HEK293 (cell line): ENCODE measurements at regions not wholly inside any gene's neighbourhood (a gene's known extent, or its start where the extent isn't known, plus 50 kb on each side); places are given as distances from the start of the nearest gene placed in this dataset.

Experiments
- CTCF ChIA-PET: fragments of 350-600 bp; formaldehyde crosslinking; extraction: SDS; loops from one replicate; lab custom pipeline; 2021; ENCODE audit warnings: antibody characterized with exemption; lab: Yijun Ruan, JAX
- POLR2A ChIA-PET: fragments of 300-600 bp; formaldehyde crosslinking; extraction: SDS; loops from one replicate; lab custom pipeline; 2020; ENCODE audit warnings: antibody characterized with exemption, inconsistent platforms; lab: Yijun Ruan, JAX
- H3K27ac ChIP-seq: fragments of 200-500 bp; sonication (Bioruptor generic); 2 replicates; pipeline ENCODE4 v1.5.1; 2014; ENCODE audit warnings: low read depth, low read length, control low read depth, inconsistent platforms; ENCODE audit errors: extremely low read depth
- H3K36me3 ChIP-seq, 2 experiments: fragments of 200-500 bp in 1 of 2; sonication (Bioruptor generic) in 1 of 2; 1 replicate in 1 of 2; 2 replicates in 1 of 2; pipeline ENCODE4 v1.5.1; 2014 to 2017; ENCODE audit warnings: inconsistent platforms in 2 of 2, low read length in 2 of 2; ENCODE audit not compliant: control insufficient read depth in 2 of 2, insufficient read depth in 1 of 2
- H3K4me1 ChIP-seq: fragments of 200-500 bp; sonication (Bioruptor generic); 2 replicates; pipeline ENCODE4 v1.5.1; 2014; ENCODE audit warnings: mild to moderate bottlenecking, low read length, inconsistent platforms; ENCODE audit not compliant: control insufficient read depth, insufficient read depth
- H3K4me3 ChIP-seq: 2 replicates; pipeline ENCODE4 v1.5.1; 2011; ENCODE audit warnings: low read depth, mild to moderate bottlenecking, control low read depth, low read length, moderate library complexity
- H3K9me3 ChIP-seq: fragments of 200-500 bp; sonication (Bioruptor generic); 2 replicates; pipeline ENCODE4 v1.5.1; 2014; ENCODE audit warnings: low read depth, low read length, inconsistent platforms; ENCODE audit not compliant: control insufficient read depth, insufficient read depth
- GLI2 ChIP-seq: fragments of 450-650 bp; formaldehyde crosslinking; IDR thresholded peaks from 2 replicates; pipeline ENCODE4; 2017; ENCODE audit warnings: missing biosample characterization, missing genetic modification characterization, low read depth, borderline replicate concordance
- KLF7 ChIP-seq: fragments of 450-650 bp; formaldehyde crosslinking; IDR thresholded peaks from 2 replicates; pipeline ENCODE4 v1.5.1; 2016; ENCODE audit warnings: missing biosample characterization, missing genetic modification characterization, borderline replicate concordance
- OVOL3 ChIP-seq: fragments of 450-650 bp; formaldehyde crosslinking; IDR thresholded peaks from 2 replicates; pipeline ENCODE4 v1.5.1; 2016; ENCODE audit warnings: missing biosample characterization, missing genetic modification characterization
- ZBTB11 ChIP-seq: fragments of 450-650 bp; formaldehyde crosslinking; conservative IDR thresholded peaks from 2 replicates; pipeline ENCODE4 v1.5.1; 2016; ENCODE audit warnings: low read depth, missing biosample characterization, missing genetic modification characterization
- ZFHX2 ChIP-seq: fragments of 450-650 bp; formaldehyde crosslinking; conservative IDR thresholded peaks from 2 replicates; pipeline ENCODE4 v1.5.1; 2016; ENCODE audit warnings: missing biosample characterization, missing genetic modification characterization
- ZNF302 ChIP-seq: fragments of 450-650 bp; formaldehyde crosslinking; IDR thresholded peaks from 2 replicates; pipeline ENCODE4 v1.5.1; 2016; ENCODE audit warnings: missing biosample characterization, missing genetic modification characterization, low read depth
- ZNF624 ChIP-seq: fragments of 450-650 bp; formaldehyde crosslinking; IDR thresholded peaks from 2 replicates; pipeline ENCODE4 v1.5.1; 2017; ENCODE audit warnings: missing biosample characterization, missing genetic modification characterization
- ZNF645 ChIP-seq: fragments of 450-650 bp; formaldehyde crosslinking; IDR thresholded peaks from 2 replicates; pipeline ENCODE4; 2016; ENCODE audit warnings: missing biosample characterization, missing genetic modification characterization
- ZNF704 ChIP-seq: fragments of 450-650 bp; formaldehyde crosslinking; IDR thresholded peaks from 2 replicates; pipeline ENCODE4 v1.5.1; 2016; ENCODE audit warnings: missing biosample characterization, missing genetic modification characterization
- ZNF785 ChIP-seq: fragments of 450-650 bp; formaldehyde crosslinking; IDR thresholded peaks from 2 replicates; pipeline ENCODE4 v1.5.1; 2016; ENCODE audit warnings: missing biosample characterization, missing genetic modification characterization
- ZSCAN30 ChIP-seq: fragments of 450-650 bp; IDR thresholded peaks from 2 replicates; pipeline ENCODE4 v1.5.1; 2018; ENCODE audit warnings: missing biosample characterization, mild to moderate bottlenecking, missing genetic modification characterization, moderate library complexity

- TF ChIP-seq ZNF302 (tag by site-specific recombination) (no peak), ZNF785 (tag by site-specific recombination) (no peak), ZNF624 (no peak), ZBTB11 (no peak), KLF7 (no peak), GLI2 (tag by site-specific recombination) (no peak), ZSCAN30 (tag by site-specific recombination) (no peak), OVOL3 (tag by site-specific recombination) (no peak)
These were observed 146.3 kb downstream of the SCARB1 start (continued) for GRCh38 chr12:124717318-124717717.

DNA sequence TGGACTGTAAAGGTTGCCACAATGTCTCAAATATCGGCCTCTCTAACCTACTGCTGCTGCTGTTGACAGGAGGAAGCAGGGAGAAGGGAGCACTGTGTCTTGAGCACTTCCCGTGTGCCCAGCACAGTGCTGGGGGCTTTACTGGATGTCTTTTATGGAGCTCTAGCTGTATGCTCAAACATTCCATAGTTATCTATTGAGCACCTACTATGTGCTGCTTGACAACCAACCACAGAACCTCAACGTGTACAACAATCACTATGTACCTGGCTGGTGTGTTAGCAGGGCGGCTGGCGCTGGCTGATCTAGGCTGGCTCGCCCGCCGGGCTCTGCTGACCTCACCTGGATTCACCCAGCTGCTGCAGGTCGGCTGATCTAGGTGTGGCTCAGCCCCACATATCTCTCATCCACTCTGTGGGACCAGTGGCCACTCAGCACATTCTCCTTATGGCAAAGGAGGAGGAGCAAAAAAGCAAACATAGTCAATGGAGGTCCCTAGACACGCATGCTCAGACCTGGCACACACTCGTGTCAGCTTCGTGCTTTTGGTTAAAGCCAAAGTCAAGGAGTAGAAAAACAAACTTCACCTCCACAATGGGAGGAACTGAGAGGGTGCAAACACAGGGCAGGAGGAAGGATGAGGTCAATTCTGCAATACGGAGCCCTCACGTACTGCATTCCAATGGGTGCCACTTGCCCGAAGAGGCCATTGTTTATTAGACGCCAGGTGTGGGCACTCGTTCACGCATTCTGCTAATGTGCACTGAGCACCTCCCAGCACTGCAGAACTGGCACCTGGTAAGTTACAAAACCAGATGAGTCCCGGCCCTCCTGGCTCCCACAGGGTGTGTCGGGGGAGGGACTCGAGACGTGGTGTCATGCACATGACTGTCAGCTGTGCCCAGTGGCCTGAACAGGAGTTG, 147.2 kb downstream of the SCARB1 start:
- peaks cover 10% of the 10 kb centered on the region for H3K4me1 ChIP-seq
- H3K4me3 ChIP-seq, result no peak overlapping the region
- H3K27ac ChIP-seq, result no peak overlapping the region
- CTCF ChIA-PET, result interaction anchor here (0.5 to 0.6 kb wide), 2 partner anchors 26 to 166 kb away, joined by 4 to 7 read pairs; no protein-coding TSS in a partner anchor
- TF ChIP-seq ZBTB11 (no peak), ZFHX2 (tag by site-specific recombination) (no peak), ZNF645 (no peak), ZNF704 (no peak)
- no peaks in the 10 kb centered on the region for H3K36me3 ChIP-seq
- POLR2A ChIA-PET, result no interaction called here
- H3K9me3 ChIP-seq, result no peaks in the 10 kb centered on the region
